HEK293 (cell line): ENCODE measurements at regions not wholly inside any gene's neighbourhood (a gene's known extent, or its start where the extent isn't known, plus 50 kb on each side); places are given as distances from the start of the nearest gene placed in this dataset.

Source experiments
- SP3 ChIP-seq: fragments of 450-650 bp; formaldehyde crosslinking; IDR thresholded peaks from 2 replicates; pipeline ENCODE4 v1.5.1; 2016; ENCODE audit warnings: missing biosample characterization, missing genetic modification characterization
- ZFP37 ChIP-seq: fragments of 450-650 bp; formaldehyde crosslinking; IDR thresholded peaks from 2 replicates; pipeline ENCODE4 v1.5.1; 2016; ENCODE audit warnings: missing biosample characterization, missing genetic modification characterization
- ZNF133 ChIP-seq: fragments of 450-650 bp; formaldehyde crosslinking; IDR thresholded peaks from 2 replicates; pipeline ENCODE4 v1.5.1; 2016; ENCODE audit warnings: missing biosample characterization, missing genetic modification characterization
- ZNF2 ChIP-seq: fragments of 450-650 bp; formaldehyde crosslinking; IDR thresholded peaks from 2 replicates; pipeline ENCODE4 v1.5.1; 2016; ENCODE audit warnings: missing biosample characterization, missing genetic modification characterization
- ZNF433 ChIP-seq: fragments of 450-650 bp; formaldehyde crosslinking; IDR thresholded peaks from 2 replicates; pipeline ENCODE4 v1.5.1; 2016; ENCODE audit warnings: missing biosample characterization, missing genetic modification characterization, low read depth
- ZNF585B ChIP-seq: fragments of 450-650 bp; formaldehyde crosslinking; IDR thresholded peaks from 2 replicates; pipeline ENCODE4 v1.5.1; 2016; ENCODE audit warnings: missing biosample characterization, missing genetic modification characterization
- TF ChIP-seq, protein P1 (sequence below): fragments of 450-650 bp; formaldehyde crosslinking; IDR thresholded peaks from 2 replicates; pipeline ENCODE4 v1.5.1; 2016; ENCODE audit warnings: missing biosample characterization, missing genetic modification characterization
- TF ChIP-seq, protein P2 (sequence below): fragments of 450-650 bp; formaldehyde crosslinking; IDR thresholded peaks from 2 replicates; pipeline ENCODE4 v1.5.1; 2016; ENCODE audit warnings: missing biosample characterization, missing genetic modification characterization
- TF ChIP-seq, protein P3 (sequence below): fragments of 450-650 bp; formaldehyde crosslinking; IDR thresholded peaks from 2 replicates; pipeline ENCODE4 v1.5.1; 2016; ENCODE audit warnings: missing biosample characterization, missing genetic modification characterization

DNA sequence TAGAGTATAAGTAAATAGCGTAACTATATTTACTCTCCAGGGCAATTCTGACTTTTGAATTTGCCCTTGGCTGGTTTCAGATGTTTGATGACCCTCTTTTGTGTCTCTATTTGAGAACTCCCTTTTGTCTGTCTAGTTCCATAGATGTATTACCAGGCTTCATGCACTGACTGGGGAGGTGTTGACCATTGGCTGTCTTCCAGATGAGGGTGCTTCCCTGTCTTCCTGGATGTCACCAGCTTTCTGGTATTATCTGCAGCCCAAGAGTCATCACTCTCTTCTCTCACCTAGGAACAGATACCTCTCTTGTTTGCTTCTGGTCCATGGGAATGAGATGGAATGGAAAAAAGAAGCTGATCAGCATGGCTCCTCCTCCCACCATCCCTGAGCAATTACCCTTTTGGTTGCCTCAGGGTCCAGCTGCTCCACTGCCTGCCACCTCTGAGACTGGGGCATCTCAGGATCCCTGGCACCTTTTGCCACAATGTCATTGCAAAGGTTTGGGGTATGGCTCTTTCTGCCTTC is 58.7 kb upstream of the TMED7 start:
- TF ChIP-seq, protein P1, sequence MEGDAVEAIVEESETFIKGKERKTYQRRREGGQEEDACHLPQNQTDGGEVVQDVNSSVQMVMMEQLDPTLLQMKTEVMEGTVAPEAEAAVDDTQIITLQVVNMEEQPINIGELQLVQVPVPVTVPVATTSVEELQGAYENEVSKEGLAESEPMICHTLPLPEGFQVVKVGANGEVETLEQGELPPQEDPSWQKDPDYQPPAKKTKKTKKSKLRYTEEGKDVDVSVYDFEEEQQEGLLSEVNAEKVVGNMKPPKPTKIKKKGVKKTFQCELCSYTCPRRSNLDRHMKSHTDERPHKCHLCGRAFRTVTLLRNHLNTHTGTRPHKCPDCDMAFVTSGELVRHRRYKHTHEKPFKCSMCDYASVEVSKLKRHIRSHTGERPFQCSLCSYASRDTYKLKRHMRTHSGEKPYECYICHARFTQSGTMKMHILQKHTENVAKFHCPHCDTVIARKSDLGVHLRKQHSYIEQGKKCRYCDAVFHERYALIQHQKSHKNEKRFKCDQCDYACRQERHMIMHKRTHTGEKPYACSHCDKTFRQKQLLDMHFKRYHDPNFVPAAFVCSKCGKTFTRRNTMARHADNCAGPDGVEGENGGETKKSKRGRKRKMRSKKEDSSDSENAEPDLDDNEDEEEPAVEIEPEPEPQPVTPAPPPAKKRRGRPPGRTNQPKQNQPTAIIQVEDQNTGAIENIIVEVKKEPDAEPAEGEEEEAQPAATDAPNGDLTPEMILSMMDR, result no peak
- TF ChIP-seq, protein P2, sequence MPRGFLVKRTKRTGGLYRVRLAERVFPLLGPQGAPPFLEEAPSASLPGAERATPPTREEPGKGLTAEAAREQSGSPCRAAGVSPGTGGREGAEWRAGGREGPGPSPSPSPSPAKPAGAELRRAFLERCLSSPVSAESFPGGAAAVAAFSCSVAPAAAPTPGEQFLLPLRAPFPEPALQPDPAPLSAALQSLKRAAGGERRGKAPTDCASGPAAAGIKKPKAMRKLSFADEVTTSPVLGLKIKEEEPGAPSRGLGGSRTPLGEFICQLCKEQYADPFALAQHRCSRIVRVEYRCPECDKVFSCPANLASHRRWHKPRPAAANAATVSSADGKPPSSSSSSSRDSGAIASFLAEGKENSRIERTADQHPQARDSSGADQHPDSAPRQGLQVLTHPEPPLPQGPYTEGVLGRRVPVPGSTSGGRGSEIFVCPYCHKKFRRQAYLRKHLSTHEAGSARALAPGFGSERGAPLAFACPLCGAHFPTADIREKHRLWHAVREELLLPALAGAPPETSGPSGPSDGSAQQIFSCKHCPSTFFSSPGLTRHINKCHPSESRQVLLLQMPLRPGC (tag by site-specific recombination), result no peak
- TF ChIP-seq ZNF2 (tag by site-specific recombination), result no peak
- no peak for TF ChIP-seq ZNF133
- TF ChIP-seq SP3 (tag by site-specific recombination), result no peak
- no peak for TF ChIP-seq ZNF433 (tag by site-specific recombination)
- TF ChIP-seq ZFP37 (tag by site-specific recombination), result no peak
- TF ChIP-seq, protein P3, sequence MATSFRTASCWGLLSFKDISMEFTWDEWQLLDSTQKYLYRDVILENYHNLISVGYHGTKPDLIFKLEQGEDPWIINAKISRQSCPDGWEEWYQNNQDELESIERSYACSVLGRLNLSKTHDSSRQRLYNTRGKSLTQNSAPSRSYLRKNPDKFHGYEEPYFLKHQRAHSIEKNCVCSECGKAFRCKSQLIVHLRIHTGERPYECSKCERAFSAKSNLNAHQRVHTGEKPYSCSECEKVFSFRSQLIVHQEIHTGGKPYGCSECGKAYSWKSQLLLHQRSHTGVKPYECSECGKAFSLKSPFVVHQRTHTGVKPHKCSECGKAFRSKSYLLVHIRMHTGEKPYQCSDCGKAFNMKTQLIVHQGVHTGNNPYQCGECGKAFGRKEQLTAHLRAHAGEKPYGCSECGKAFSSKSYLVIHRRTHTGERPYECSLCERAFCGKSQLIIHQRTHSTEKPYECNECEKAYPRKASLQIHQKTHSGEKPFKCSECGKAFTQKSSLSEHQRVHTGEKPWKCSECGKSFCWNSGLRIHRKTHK (tag by site-specific recombination), result no peak
- TF ChIP-seq ZNF585B (tag by site-specific recombination), result no peak
